ENCODE measurements at regions not wholly inside any gene's neighbourhood (a gene's known extent, or its start where the extent isn't known, plus 50 kb on each side); places are given as distances from the start of the nearest gene placed in this dataset.
"Not testable (repeated sequence)": the region's sequence is repeated elsewhere in the genome, so short reads cannot be mapped to it uniquely, and the experiment has no call there.

DNA sequence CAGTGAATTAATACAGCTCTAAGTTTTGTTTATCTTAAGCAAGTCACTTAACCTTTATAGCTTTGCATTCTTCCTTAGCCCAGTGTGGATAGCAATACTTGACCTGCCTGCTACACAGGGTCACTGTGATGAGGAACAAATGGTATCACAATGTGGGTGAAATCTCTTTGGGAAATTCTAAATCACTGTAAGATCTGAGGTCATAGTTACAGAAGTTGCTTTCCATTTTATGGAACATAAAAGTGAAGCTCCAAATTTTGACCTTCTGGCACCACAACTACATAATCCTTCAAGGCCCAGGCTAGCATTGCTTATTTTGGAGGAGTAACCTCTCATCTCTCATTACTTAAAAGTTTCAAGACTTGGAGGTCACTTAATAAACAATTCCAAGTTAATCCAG lies 227.7 kb downstream of the USP46 start:
- TF ChIP-seq CTCF (IDR thresholded peaks at IDR 0.05; ENCODE audit: low read depth, low read length): no peak
- H3K4me3 ChIP-seq (replicated peaks in 1 of 2; ENCODE audit: low read depth in 2 of 2, low read length in 2 of 2): no peak overlapping the region
- no peak for DNase-seq (ENCODE audit: low read depth in 2 of 2)

- no peak for DNase-seq (ENCODE audit: low read depth in 2 of 2)
- H3K4me3 ChIP-seq (replicated peaks in 1 of 2; ENCODE audit: low read depth in 2 of 2, low read length in 2 of 2): no peak overlapping the region
- TF ChIP-seq CTCF (IDR thresholded peaks at IDR 0.05; ENCODE audit: low read depth, low read length): no peak
Observed at GRCh38 chr4:52431869-52432268, 227.2 kb downstream of the USP46 start.

DNA sequence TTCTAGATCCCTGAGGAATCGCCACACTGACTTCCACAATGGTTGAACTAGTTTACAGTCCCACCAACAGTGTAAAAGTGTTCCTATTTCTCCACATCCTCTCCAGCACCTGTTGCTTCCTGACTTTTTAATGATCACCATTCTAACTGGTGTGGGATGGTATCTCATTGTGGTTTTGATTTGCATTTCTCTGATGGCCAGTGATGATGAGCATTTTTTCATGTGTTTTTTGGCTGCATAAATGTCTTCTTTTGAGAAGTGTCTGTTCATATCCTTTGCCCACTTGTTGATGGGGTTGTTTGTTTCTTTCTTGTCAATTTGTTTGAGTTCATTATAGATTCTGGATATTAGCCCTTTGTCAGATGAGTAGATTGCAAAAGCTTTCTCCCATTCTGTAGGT lies 216.6 kb downstream of the USP46 start:
- not testable (repeated sequence) for DNase-seq (ENCODE audit: low read depth in 2 of 2); H3K4me3 ChIP-seq (replicated peaks in 1 of 2; ENCODE audit: low read depth in 2 of 2, low read length in 2 of 2)

DNA sequence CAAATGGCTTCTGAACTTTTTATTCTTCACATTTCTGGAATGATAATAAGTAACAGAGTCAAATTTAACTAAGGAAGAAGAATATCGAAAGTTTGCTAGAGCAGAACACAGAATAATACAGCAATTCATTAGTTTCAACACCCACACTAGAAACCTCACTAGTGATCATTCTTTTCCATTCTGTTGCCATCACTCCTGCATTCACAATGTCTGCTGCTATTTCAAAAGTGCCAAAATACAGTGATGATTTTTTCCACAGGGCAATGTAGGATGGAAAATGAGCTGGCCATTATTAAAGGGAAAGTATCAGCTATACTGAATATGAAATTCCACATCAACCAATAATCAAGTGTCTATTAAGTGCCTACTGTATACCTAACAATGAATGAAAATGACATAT lies 186.7 kb downstream of the USP46 start:
- no peak overlapping the region for H3K4me3 ChIP-seq (replicated peaks in 1 of 2; ENCODE audit: low read depth in 2 of 2, low read length in 2 of 2)
- TF ChIP-seq CTCF (IDR thresholded peaks at IDR 0.05; ENCODE audit: low read depth, low read length): no peak
- DNase-seq (ENCODE audit: low read depth in 2 of 2): no peak

- no peak overlapping the region for H3K4me3 ChIP-seq (replicated peaks in 1 of 2; ENCODE audit: low read depth in 2 of 2, low read length in 2 of 2)
- DNase-seq (ENCODE audit: low read depth in 2 of 2): no peak
- TF ChIP-seq CTCF (IDR thresholded peaks at IDR 0.05; ENCODE audit: low read depth, low read length): no peak
Observed at GRCh38 chr4:52477191-52477780, 181.8 kb downstream of the USP46 start.

- DNase-seq (ENCODE audit: low read depth in 2 of 2): no peak
- no peak overlapping the region for H3K4me3 ChIP-seq (replicated peaks in 1 of 2; ENCODE audit: low read depth in 2 of 2, low read length in 2 of 2)
- no peak for TF ChIP-seq CTCF (IDR thresholded peaks at IDR 0.05; ENCODE audit: low read depth, low read length)
Observed at GRCh38 chr4:52483186-52483890, 175.8 kb downstream of the USP46 start.

DNA sequence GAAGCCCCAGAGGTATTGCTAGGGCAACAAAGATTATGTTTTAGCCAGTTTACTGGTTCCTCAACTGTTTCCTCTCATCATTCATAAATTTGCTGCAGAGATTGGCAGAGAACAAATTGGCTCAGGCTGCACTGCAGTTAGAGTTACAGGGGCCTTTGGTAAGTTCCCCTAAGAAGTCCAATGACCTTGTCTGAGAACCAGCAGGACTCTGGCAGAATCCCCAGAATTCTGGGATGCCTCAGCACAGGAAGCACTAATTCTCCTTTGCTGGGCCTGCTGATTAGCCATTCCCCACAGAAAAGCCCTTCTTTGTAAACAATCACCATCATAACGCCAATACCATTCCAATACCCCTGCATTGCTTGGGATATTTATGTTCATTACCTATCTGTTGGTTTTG lies 151.3 kb downstream of the USP46 start:
- TF ChIP-seq CTCF (IDR thresholded peaks at IDR 0.05; ENCODE audit: low read depth, low read length): no peak
- peak in 1 of 2 donors; percentile 3 for DNase-seq (ENCODE audit: low read depth in 2 of 2)
- H3K4me3 ChIP-seq (replicated peaks in 1 of 2; ENCODE audit: low read depth in 2 of 2, low read length in 2 of 2): no peak overlapping the region
